ENCODE measurements at regions not wholly inside any gene's neighbourhood (a gene's known extent, or its start where the extent isn't known, plus 50 kb on each side); places are given as distances from the start of the nearest gene placed in this dataset.

- TF ChIP-seq CTCF (IDR thresholded peaks at IDR 0.05; ENCODE audit: low read depth, low read length), result no peak
- DNase-seq (ENCODE audit: low read depth in 2 of 2), result no peak
Observed at GRCh38 chr18:24819141-24819890, 358.9 kb downstream of the HRH4 start.

GRCh38 chr18:24825397-24825796 is 365.0 kb downstream of the HRH4 start:
- no peak for DNase-seq (ENCODE audit: low read depth in 2 of 2)
- no peak for TF ChIP-seq CTCF (IDR thresholded peaks at IDR 0.05; ENCODE audit: low read depth, low read length)
- no peak overlapping the region for H3K4me3 ChIP-seq (replicated peaks in 1 of 2; ENCODE audit: low read depth in 2 of 2, low read length in 2 of 2)

More at GRCh38 chr18:24819141-24819890, 358.9 kb downstream of the HRH4 start:
- no peak overlapping the region for H3K4me3 ChIP-seq (replicated peaks in 1 of 2; ENCODE audit: low read depth in 2 of 2, low read length in 2 of 2)

- H3K4me3 ChIP-seq (replicated peaks in 1 of 2; ENCODE audit: low read depth in 2 of 2, low read length in 2 of 2), result no peak overlapping the region
- TF ChIP-seq CTCF (IDR thresholded peaks at IDR 0.05; ENCODE audit: low read depth, low read length), result no peak
- no peak for DNase-seq (ENCODE audit: low read depth in 2 of 2)
Observed at GRCh38 chr18:24826605-24827004, 366.2 kb downstream of the HRH4 start.

- no peak overlapping the region for H3K4me3 ChIP-seq (replicated peaks in 1 of 2; ENCODE audit: low read depth in 2 of 2, low read length in 2 of 2)
- no peak for TF ChIP-seq CTCF (IDR thresholded peaks at IDR 0.05; ENCODE audit: low read depth, low read length)
- DNase-seq (ENCODE audit: low read depth in 2 of 2), result no peak
Observed at GRCh38 chr18:24827501-24827900, 367.1 kb downstream of the HRH4 start.

GRCh38 chr18:24831081-24831480 is 370.6 kb downstream of the HRH4 start:
- no peak for DNase-seq (ENCODE audit: low read depth in 2 of 2)
- H3K4me3 ChIP-seq (replicated peaks in 1 of 2; ENCODE audit: low read depth in 2 of 2, low read length in 2 of 2), result no peak overlapping the region
- no peak for TF ChIP-seq CTCF (IDR thresholded peaks at IDR 0.05; ENCODE audit: low read depth, low read length)

- TF ChIP-seq CTCF (IDR thresholded peaks at IDR 0.05; ENCODE audit: low read depth, low read length), result no peak
Observed at GRCh38 chr18:24831871-24832665, 371.6 kb downstream of the HRH4 start.

More at GRCh38 chr18:24831871-24832665, 371.6 kb downstream of the HRH4 start:
- DNase-seq (ENCODE audit: low read depth in 2 of 2), result no peak
- H3K4me3 ChIP-seq (replicated peaks in 1 of 2; ENCODE audit: low read depth in 2 of 2, low read length in 2 of 2), result no peak overlapping the region

All from cardiac fibroblast (primary cell).